GM21447 (cell line): ENCODE measurements at regions not wholly inside any gene's neighbourhood (a gene's known extent, or its start where the extent isn't known, plus 50 kb on each side); places are given as distances from the start of the nearest gene placed in this dataset.
"Not testable (repeated sequence)": the region's sequence is repeated elsewhere in the genome, so short reads cannot be mapped to it uniquely, and the experiment has no call there.

ENCODE experiments used
- ATAC-seq: cut with Tn5 transposase; IDR thresholded peaks from one replicate; pipeline ENCODE4 v1.9.1; 2021; ENCODE audit not compliant: unreplicated experiment

DNA sequence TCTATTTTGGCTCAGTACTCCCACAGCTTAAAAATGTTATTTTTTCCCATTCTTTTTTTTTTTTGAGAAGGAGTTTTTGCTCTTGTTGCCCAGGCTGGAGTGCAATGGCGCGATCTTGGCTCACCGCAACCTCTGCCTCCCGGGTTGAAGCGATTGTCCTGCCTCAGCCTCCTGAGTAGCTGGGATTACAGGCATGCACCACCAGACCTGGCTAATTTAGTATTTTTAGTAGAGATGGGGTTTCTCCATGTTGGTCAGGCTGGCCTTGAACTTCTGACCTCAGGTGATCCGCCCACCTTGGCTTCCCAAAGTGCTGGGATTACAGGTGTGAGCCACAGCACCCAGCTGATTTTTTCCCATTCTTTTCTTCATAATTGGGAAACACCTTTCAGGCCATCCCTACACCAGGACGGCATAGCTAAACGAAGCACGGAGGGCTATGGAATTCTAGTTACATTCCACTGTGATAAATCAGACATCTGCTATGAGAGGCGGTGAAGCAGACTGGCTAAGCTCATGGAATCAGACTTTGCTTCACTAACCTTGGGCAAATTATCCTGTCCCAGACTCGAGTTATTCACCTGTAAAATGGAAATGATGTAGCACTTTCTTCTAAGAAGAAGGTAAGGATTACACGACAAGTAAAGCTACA is 68.7 kb upstream of the ZFAND5 start:
- not testable (repeated sequence) for ATAC-seq

DNA sequence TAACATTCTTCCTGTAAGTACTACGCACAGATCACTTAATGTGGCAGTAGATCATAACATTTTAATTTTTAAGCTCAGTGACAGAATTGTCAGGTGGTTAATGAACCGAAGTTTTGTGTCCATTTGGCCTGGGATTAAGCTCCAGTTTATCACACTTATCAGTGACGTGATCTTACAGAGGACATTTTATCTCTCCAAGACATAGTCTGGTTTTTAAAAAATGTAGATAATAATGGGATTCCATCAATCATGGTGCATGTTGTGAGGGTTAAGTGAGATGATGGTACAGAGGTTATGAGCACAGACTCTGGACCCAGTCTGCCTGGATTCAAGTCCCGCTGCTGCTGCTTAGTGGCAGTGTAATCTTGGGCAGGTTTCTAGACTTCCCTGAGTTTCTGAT is 66.0 kb upstream of the ZFAND5 start:
- no peak for ATAC-seq

DNA sequence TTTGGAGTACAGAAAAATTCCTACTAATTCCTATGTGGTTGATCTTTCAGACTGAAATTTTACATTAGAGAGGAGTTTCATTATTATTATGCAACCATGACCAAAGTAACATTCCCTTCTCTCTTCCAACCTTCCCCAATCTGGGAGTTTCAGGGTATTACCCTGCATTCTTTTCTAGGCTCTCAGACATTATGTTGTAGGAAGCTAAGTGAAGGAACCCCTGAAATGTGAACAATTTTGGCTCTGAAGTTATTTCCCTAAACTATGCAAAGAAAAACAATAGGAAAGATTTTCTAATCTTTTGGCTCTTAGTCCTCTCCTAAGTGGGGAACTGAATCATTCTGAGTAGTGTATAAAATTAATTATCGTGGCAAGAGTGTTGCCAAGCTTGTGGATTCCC is 63.3 kb upstream of the ZFAND5 start:
- ATAC-seq, result no peak

DNA sequence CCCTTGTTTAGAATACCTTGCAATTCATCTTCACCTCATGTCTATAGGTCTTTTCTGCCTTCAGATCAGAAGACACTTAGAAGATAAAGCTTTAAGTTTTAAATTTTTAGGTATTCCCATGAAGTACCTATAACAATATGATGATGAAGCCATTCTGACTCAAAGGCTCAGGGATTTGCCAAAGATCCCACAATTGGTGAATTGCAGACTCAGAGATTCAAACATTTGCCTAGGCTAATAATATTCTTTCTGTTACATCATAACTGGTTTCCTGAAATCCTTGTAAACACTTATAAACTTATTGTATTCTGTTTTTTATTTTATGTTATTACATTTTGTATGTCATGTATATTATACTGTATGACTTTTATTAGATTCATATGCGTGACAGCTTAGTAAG is 62.8 kb upstream of the ZFAND5 start:
- ATAC-seq, result no peak

DNA sequence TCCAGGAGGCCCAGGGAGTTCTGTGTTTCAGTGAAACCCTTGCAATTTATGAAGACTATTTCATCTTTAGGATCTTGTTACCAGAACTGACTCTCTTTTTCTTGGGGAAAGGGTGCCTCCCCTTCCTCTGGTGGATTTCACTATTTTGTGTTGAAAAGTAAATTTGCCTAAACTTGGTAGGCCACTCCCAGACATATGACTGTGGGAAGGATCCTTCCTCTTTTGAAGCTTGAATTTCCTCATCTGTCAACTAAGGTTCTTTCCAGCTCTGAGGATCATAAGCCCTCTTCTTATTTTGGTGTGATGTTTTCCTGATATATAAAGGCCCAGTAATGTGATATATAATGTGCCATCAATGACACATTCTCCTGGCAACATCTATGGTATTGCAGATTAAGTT is 59.1 kb upstream of the ZFAND5 start:
- ATAC-seq, result no peak

DNA sequence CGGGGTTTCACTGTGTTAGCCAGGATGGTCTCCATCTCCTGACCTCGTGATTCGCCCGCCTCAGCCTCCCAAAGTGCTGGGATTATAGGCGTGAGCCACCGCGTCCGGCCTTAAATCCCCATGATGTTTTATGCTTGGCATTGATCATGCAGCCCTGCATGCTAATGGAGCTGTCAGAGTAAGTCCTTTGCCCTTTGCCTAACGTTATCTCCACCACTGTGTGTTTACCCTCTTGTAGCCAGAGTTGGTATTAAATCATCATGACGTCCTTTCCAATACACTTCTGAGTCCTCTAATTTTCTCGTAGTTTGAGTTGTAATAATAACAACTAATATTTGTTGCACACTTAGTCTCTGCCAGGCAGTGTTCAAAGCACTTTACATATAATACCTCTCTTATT is 57.2 kb upstream of the ZFAND5 start:
- ATAC-seq, result no peak

DNA sequence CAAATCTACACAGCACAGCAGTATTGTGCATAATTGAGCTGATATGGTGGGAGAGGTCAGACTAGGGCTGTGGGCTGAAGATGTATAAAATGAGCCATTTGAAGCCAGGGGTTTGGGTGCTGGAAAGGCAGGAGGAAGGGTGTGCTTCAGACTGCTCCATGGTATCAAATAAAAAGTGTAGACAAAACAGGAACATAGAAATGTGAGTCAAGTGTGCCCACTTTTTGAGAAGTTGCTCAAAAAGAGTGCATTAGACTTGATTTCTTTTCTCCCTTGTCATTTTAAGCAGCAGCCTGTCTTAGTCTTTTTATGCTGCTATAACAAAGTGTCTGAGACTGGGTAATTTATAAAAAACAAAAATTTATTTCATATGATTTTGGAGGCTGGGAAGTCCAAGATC is 55.8 kb upstream of the ZFAND5 start:
- ATAC-seq, result no peak

DNA sequence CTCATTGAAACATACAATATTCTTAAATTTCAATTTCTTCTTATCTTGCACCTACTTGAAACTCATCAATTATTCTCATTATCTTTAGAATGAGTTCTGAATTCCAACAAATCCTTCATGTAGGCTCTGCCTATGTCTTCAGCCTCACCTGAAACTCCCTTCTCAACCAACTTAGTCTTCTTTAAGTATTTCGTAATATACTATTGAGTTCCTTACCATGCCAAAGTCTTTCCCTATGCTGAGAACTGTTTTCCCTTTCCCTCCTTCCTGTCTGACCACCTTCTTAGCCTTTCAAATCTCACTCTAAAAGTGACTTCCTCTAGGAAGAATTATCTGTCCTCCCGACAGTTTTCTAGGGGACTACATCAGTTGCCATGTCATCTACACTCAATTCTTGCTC is 50.9 kb upstream of the ZFAND5 start:
- ATAC-seq, result no peak

DNA sequence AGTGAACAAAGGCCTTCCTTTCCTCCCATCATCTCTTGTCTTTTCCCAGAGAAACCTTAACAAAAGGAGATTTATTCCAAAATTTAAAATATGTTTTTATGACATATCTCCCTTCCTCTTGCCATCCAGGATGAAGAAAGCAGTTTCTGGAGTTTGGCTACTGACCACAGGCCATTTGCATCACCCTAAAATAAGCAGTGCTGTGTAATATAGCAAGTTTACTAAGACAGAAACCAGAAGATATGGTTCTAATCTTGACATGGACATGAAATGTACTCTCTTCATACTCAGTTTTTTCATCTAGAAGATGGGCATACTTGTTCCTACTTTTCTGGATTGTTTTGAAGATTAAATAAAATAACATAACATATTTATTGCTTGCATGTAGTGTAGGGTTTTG is 50.2 kb upstream of the ZFAND5 start:
- no peak for ATAC-seq
